TTC549 (cell line): ENCODE measurements at regions not wholly inside any gene's neighbourhood (a gene's known extent, or its start where the extent isn't known, plus 50 kb on each side); places are given as distances from the start of the nearest gene placed in this dataset.

Source experiments
- FAIRE-seq: peaks from 2 replicates; lab custom pipeline; 2012; peaks lifted over from hg19 to GRCh38; lab: Jason Lieb, UNC

DNA sequence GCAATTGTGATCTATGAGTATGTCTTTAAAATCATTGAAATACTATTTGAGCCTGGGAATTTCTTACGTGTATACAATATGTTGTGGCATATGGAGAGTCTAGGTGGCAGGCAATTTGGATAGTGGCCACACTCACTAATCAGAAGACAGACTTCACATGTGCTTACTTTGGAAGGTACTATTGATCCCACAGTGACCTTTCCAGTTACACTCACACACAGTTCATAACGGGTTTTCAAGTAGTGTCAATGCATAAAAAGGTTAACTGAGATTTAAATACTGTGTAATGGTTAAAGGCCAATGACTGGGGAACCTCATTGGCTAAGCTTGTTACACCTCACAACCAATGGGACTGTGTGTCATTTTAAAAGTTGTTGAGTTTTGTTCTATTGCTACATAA is 783.2 kb downstream of the RPA4 start:
- FAIRE-seq, result no peak

DNA sequence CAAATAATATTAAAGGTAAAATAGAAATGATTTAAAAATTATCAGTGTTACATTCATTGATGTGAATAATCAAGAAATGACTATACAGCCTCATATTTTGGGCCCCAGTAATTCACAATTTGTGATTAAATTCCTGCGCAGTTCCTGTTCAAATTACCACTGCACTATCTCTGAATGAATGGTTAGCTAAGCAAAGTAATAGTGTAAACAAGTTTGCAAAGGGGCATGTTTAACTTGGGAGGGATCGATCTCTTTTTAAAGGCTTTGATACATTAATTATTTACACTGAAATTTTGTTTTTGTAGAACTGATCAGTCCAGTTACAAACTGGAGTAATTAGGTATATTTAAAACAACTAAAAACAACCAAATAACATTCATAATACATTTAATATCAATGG is 784.4 kb downstream of the RPA4 start:
- FAIRE-seq, result no peak

DNA sequence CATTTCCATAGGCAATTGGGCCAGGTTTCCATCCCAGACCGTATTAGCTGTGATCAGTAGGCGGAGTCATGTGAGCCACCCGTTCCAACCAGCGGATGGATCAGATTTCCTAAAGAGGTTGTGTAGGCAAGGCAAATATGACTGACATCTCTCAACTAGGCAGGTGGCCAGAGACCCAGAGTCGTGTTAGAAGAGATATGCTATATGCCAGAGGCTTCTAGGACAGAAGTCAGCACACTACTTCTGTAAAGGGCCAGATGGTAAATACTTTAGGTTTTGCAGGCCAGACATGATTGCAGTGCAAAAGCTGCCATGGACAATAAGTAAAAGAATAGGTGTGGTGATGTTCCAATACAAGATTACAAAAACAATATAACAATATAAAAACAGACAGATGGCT is 788.4 kb downstream of the RPA4 start:
- no peak for FAIRE-seq

DNA sequence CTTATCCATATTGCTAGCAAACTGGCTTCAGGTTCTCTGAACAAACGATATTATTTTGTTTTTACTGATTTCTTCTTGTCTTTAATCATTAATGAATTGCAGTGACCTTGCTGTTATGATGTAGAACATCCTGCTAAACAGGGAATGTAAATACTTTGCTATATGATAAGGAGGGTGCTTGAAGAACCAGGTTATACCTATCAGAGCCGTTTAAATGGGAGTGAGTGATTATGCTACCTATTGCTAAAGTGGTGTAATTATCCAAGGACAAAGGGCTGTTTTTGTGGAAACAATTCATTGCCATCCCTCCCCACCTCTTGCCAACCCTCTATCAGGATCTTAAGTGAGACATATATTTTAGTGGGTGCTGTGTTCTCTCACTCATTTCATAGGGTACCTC is 788.9 kb downstream of the RPA4 start:
- FAIRE-seq, result no peak

DNA sequence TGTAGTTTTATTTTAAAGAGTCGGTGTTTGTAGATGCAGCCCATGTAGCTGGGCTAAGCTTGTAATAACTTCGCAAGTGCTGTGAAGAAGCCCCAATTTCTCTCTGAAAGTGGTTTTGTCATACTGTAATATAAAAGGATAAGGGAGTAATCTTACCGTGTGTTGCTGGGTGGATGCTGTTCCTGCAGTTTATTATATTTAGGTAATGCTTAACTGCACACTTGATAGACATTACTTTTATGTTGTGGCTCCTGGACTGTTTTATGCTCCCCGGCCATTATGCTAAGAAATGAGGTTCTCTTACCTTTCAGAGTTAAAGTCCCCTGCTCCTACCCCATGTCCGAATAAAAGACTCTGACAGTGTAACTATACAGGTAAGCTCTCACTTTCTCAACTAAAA is 789.4 kb downstream of the RPA4 start:
- FAIRE-seq, result no peak

DNA sequence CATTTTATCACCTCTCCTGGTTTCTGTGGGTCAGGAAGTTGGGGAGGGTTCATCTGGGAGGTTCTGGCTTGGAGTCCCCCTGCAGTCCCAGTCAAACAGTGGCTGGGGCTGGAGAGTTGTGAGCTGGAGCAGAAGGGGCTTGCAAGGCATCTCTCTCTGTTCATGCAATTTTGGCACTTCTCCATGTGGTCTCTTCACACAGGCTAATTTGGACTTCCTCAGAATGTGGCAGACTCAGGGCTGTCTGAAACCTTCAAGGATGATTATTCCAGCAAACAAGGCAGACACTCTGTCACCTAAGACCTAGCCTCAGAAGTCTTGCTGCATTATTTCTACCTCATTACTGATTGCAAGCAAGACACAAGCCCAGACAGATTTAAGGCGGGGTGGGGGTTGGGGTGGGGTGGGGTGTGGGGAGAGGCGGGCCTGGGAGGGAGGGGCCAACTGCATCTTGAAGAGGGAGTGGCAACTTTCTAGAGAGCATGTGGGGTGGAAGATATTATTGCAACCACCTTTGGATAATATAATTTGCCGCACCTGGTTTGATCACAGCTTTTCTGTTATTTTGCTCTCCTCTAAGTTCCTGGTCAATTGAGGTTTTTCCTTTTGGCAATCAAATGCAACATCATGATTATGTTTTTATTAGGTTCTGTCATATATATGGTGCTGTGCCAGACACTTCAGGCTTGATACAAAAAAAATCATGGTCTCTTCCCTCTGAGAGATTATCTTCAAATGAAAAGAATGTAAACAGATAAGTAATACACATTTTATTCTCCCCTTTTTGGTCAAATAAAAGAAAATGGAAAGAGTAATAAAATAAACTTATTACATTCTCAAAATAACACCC is 799.5 kb downstream of the RPA4 start:
- no peak for FAIRE-seq

DNA sequence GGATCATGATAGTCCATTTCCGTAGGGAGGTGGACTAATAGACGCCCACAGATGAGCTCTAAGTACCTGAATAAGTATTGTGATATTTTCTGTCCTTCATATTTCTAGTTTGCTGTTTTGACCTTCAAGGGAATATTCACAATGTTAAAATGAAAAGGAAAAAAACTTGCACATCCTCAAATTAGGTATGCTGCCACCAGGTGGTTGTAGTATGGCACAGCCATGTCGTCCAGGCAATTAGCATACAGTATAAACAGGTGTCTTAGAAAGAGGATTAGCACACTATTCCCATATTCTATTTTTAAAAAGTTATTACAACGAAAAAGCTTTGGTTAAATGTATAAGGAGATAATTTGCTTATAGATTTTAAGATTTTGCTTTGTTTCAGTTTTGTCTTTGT is 802.0 kb downstream of the RPA4 start:
- no peak for FAIRE-seq

DNA sequence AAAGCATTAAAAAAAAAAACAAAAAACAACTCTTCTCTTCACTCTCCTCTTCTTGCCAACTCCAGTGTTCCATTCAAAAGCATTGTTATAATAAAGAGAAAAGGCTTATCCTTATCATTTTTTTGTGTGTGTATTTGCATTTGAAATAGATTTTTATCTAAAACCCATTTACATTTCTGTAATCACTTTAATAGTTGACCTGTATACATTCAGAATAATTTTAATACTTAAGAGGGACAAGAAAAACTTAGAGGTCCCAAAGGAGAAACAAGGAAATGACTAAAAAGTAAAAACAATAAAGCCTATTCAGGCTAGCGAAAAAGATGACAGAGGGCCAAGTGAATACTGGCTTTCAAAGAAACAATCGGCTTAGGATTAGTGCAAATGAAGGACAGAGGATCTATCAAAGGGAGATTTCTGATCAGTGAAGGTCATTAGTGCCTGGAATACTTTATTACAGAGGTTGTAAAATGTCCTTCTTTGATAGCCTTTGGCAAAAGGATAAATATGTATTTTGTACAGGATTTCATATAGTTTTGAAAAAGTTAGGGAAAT is 808.3 kb downstream of the RPA4 start:
- no peak for FAIRE-seq

DNA sequence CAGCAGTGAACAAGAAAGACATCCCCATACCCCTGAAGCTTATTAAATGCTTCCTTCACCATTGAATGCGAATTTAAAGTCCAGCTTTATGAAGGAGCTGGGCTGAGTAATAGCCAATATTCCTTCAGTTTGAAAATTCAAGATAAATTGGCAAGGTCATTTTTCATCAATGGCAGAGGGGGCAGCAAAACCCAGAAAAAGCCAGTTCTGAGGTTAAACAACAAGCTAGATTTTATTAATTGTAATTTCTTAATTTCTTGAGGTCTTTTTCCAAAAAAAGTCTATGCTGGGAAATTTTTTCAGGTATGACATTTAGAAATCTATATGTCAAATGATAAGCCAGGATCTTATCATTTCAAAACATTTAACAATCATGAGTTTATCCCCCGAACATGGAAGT is 808.9 kb downstream of the RPA4 start:
- no peak for FAIRE-seq

DNA sequence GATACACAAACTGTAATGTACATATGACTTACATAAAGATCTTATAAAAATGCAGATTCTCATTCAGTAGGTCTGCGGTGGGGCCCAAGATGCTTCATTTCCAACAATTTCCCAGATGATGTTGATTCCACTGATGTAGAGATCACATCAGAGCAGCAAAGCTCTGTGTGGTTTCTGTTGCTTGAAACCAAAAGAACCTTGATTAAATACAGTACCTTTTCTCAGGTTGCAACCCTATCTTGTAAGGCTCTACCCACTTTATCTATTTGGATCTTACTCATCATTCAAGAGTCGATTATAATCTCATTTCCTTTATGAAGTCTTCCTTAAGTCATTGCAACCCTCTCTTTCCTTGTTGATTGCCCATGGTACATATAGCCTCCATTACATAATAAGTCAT is 816.8 kb downstream of the RPA4 start:
- no peak for FAIRE-seq

DNA sequence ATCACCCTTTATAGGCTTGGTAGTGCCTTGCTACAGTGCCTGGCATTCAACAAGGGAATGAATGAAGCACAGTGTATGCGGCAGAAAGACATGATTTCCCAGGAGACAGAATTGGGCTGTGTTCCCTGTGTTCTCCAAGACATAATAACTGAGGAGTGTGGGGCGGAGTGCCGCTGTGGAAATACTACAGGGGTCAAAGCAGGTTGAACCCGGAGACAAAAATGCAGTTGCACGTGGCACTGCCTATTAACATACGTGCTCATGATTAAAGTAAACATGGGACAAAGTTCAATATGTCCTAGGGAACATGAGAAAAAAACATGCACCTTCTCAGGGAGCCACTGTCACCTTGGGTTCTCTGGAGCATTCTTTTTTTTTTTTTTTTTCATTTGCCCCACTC is 820.8 kb downstream of the RPA4 start:
- no peak for FAIRE-seq

DNA sequence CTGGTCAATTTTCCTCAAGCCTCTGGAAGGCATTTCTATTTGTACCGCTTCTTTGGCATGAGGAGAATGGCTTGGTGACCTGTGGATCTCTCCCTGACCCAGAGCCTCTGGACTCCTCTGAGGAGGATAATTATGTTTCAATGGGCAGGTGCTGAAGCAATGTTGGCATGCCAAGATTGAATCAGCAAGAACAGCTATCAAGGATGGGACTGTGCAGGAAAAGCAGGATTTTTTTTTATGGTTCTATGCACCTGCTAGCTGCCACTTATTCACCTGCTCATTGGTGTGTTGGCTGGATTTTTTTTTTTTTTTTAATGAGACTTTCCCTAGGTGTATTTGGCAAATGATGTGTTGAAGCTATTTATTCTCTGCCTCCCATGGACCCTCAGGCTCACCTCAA is 821.2 kb downstream of the RPA4 start:
- FAIRE-seq, result no peak

DNA sequence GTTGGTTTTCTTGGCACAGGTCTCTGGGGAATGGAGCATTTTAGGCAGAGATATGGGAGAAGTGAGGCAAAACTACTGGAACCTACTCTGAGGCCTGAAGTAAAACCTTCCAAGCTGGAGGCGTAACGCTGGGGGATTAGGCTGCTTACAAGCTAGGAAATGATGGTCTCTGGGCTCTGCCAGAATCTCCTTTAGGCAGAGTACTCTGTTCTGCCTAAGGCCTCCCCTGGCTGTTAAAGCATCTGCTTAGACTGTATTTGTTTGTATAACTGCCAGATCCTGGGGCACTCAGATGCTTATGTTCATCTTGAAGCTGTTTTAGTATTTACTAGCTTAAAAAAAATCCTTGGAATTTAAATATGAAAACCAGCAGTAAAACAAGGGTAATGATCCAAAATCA is 822.2 kb downstream of the RPA4 start:
- no peak for FAIRE-seq

DNA sequence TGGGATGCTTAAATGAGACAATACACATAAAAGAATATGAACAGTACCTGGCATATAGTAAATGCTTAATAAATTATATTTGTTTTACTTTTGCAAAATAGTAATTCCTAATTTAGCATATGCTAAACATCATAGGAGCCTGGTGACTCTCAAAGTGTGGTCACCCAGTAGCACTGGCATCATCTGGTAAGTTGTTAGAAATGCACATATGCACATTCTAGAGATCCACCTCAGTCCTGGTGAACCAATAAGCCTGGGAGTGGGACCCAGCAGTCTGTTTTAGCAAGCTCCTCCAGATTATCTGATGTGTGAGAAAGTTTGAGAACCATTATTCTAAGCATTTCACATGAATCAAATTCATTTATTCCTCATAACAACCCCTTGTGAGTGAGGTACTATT is 830.4 kb downstream of the RPA4 start:
- FAIRE-seq, result no peak

DNA sequence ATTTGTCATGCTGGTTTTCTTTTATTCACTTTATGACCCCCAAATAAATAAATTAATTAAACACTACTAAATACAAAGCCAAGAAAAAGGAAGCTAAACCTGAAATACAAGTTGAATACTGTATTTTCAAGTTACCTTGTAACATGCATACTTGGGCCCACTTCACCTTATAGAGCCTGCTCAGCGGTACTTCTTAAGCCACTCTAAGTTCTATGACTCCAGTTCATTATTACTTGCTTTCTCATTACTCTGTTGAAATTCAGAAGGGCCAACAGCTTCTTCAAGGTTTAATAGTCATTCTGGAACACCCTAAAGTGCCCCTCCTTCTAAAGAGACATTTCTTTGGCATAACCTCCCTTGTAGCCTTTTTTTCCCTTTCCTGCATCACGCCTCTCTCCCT is 844.5 kb downstream of the RPA4 start:
- FAIRE-seq, result no peak

DNA sequence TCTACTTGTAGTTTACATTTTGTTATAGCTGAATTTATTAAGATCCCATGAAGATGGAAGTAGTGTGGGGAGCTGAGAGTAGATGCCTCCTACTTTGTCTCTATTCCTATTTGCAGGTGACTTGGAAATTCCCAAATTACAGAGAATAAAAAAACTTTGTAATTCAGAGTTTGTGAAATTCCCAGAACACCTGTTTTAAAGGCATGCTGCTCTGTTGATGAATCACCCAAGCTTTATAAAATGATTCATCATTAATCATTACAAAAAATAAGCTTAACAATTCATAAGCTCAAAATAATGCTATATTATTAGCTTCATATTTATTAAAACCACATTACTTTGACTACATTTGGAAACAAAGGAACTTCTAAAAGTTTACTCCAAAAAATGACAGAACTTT is 856.3 kb downstream of the RPA4 start:
- FAIRE-seq, result no peak

DNA sequence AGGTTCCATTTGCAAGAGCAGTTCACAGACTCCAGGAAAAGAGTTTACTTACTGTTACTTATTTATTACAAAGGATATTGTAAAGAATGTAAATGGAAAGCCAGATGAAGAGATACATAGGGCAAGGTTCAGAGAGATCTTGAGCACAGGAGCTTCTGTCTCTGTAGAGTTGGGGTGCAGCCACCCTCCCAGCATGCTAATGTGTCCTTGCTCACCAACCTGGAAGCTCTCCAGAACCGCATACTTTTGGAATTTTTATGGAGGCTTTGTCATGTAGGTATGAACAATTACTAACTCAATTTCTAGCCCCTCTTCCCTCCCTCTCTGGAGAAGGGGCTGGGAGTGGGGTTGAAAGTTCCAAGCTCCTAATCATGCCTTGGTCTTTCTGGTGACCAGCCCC is 857.2 kb downstream of the RPA4 start:
- no peak for FAIRE-seq

DNA sequence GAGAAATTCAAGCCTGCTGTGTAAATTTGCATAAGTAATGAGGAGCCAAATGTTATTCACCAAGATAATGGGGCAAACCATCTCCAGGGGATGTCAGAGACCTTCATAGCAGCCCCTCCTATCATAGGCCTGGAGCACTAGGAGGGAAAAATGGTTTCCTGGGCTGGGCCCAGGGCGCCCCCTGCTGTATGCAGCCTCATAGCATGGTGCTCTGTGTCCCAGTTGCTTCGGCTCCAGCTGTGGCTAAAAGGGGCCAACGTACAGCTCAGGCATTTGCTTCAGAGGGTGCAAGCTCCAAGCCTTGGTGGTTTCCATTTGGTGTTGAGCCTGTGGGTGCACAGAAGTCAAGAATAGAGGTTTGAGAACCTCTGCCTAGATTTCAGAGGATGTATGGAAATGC is 859.3 kb downstream of the RPA4 start:
- no peak for FAIRE-seq

DNA sequence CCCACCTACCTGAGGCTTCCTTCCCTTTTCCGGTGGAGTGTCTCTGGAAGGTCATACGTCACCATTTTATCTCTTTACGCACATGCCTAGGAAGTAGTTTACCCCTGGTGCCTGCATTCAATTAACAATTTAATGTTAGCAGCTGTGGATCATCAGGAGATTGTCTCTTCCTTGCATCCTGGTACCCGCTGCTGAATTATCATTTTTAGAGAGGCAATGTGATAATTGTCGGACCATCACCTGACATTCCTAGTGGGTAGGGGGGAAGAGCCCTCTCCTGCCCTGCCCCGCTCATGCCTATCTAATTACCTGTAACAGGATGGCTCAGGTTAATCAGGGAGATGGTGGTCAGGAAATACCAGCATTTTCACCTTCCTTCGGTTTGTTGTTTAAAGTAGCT is 863.6 kb downstream of the RPA4 start:
- FAIRE-seq, result no peak

DNA sequence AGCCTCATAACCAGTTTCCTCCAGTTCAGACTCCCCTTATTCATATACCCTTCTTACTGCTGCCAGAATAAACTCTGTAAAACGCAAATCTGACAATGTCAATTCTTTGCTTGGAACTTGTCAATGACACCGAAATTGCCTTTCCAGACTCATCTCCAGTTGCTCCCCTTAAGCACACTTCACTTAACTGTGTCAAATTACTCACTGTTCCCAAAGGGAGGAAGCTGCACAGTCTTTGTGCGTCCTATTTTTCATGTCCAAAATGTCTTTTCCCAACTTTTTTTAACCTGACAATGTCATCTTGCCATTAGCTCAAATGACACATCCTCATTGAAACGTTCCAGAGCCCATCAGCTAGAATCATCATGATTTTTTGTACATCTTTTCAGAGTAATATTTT is 867.3 kb downstream of the RPA4 start:
- FAIRE-seq, result no peak

DNA sequence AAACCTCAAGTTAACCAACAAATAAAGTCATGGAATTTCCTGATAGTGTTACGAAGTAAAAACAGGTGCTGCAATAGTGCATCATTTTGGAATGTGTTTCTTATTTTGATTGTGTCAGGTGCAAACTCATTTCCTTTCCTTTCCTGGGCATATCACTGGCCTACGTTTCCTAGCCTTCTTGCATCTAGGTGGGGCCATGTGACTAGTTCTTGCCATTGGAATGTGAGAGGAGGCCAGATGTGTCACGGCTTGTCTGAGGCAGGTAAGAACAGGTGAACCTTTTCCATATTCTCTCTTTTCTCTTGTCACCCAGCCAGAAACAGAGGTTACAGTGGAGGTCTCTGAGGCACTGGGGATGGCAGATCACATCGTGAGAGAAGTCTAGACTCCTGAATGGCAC is 868.0 kb downstream of the RPA4 start:
- no peak for FAIRE-seq

DNA sequence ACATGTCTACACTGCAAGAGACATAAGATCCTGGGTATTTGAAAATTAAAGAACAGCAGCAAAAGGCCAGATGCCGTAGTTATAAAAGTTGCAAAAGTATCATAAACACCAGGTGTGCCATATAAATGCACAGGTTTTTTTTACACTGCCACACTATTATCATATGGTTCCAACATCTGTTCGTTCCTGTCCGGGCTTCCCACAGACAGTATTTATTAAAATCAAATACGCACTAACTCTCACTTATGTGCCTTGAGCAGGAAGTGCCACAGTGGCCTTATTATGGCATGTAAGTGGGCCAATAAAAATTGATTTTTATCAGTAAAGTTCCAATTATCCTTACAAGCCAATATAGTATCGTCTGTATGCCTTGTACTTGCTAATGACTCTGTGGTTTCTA is 873.2 kb downstream of the RPA4 start:
- no peak for FAIRE-seq

DNA sequence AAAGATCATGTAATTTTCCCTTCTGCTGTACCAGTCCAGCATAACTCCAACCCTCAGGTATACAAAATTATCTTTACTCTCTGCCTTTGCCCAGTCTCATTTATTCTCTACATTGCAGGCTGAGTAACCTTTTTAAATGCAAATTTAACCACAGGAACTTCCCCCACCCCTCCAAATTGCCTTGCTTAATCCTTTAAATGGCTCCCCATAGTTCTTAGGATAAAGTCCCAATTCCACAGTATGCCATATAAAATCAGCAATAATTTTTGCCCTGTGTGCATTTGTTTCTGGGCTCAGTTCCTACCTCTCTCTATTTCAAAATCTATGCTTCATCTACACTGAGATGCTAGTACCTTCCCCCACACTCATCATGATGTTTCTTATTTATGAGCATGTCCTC is 879.7 kb downstream of the RPA4 start:
- no peak for FAIRE-seq

DNA sequence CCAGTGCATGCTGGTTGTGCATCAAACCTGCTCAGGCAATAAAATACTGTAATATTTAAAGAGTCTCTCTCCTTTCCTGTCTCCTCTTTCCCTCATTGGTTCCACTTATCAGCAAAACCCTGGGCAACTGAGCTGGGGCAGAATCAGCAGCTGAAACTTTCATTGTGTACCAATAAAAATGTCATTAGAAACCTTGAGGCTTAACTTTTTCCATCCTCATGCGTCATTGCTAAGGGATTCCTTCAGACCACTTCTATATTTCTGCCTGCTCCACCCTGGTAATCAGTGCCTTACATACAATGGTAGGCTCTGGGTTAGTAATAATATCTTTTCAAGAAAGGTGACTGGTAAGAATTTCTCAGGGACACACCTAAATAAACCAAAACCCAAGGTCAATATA is 880.3 kb downstream of the RPA4 start:
- FAIRE-seq, result no peak
